OCI-LY3 (cell line): ENCODE measurements at regions not wholly inside any gene's neighbourhood (a gene's known extent, or its start where the extent isn't known, plus 50 kb on each side); places are given as distances from the start of the nearest gene placed in this dataset.

Source experiments
- H2AFZ ChIP-seq: fragments of 200-600, 300-600 bp; shearing (Covaris generic); 2 replicates; pipeline ENCODE4 v1.6.0; 2014; ENCODE audit warnings: antibody characterized with exemption, low read depth, low read length
- H3K27ac ChIP-seq: fragments of 200-600, 300-600 bp; sonication (generic); 2 replicates; pipeline ENCODE4 v1.5.1; 2014; ENCODE audit warnings: mild to moderate bottlenecking, low read length, moderate library complexity, mixed read lengths
- H3K27me3 ChIP-seq: fragments of 200-600, 300-600 bp; sonication (generic); 2 replicates; pipeline ENCODE4 v1.6.1; 2014; ENCODE audit warnings: low read depth, low read length, mixed read lengths
- H3K36me3 ChIP-seq: fragments of 200-600, 300-600 bp; sonication (generic); replicated peaks from 2 replicates; pipeline ENCODE3; 2014; ENCODE audit warnings: low read depth, low read length, mixed read lengths
- H3K4me1 ChIP-seq: fragments of 300-600, 200-600 bp; sonication (generic); 2 replicates; pipeline ENCODE4 v1.6.1; 2014; ENCODE audit warnings: low read length, mixed read lengths
- H3K4me2 ChIP-seq: fragments of 200-600, 300-600 bp; sonication (generic); 2 replicates; pipeline ENCODE4 v1.6.1; 2014; ENCODE audit warnings: low read length, mixed read lengths
- H3K4me3 ChIP-seq: fragments of 300-600, 200-600 bp; sonication (generic); 2 replicates; pipeline ENCODE4 v1.5.1; 2014; ENCODE audit warnings: antibody characterized with exemption, mild to moderate bottlenecking, low read length, moderate library complexity
- H3K79me2 ChIP-seq: fragments of 300-600, 200-600 bp; shearing (Covaris generic); 2 replicates; pipeline ENCODE4 v1.6.1; 2014; ENCODE audit warnings: mild to moderate bottlenecking, low read length, mixed read lengths
- H3K9ac ChIP-seq: fragments of 300-600, 200-600 bp; shearing (Covaris generic); 2 replicates; pipeline ENCODE4 v1.6.0; 2014; ENCODE audit warnings: mild to moderate bottlenecking, low read length, moderate library complexity
- H3K9me3 ChIP-seq: fragments of 200-600, 300-600 bp; shearing (Covaris generic); 2 replicates; pipeline ENCODE4 v1.6.1; 2014; ENCODE audit warnings: low read length, mixed read lengths; ENCODE audit not compliant: insufficient read depth
- H4K20me1 ChIP-seq: fragments of 200-600, 300-600 bp; sonication (generic); 2 replicates; pipeline ENCODE4 v1.6.1; 2016; ENCODE audit warnings: low read length, mixed read lengths; ENCODE audit not compliant: insufficient read depth
- CTCF ChIP-seq: fragments of 200-600, 300-600 bp; sonication (generic); IDR thresholded peaks from 2 replicates; pipeline ENCODE4 v1.5.1; 2014; ENCODE audit warnings: antibody characterized with exemption, low read length, low read depth
- EZH2phosphoT487 ChIP-seq: fragments of 200-600 bp; shearing (Covaris generic); IDR thresholded peaks from 2 replicates; pipeline ENCODE4 v1.6.1; 2018; ENCODE audit warnings: antibody characterized with exemption, mixed run types, low read depth

GRCh38 chr2:120491111-120491625, 145.2 kb downstream of the INHBB start:
- no peaks in the 10 kb centered on the region for H4K20me1 ChIP-seq
- no peak overlapping the region for H3K9ac ChIP-seq
- no peaks in the 10 kb centered on the region for H3K9me3 ChIP-seq
- no peaks in the 10 kb centered on the region for H3K4me1 ChIP-seq
- H3K4me3 ChIP-seq = no peak overlapping the region
- no peak overlapping the region for H3K4me2 ChIP-seq
- no peak overlapping the region for H3K27ac ChIP-seq
- no peaks in the 10 kb centered on the region for H3K79me2 ChIP-seq
- no peak overlapping the region for H2AFZ ChIP-seq
- TF ChIP-seq CTCF = no peak
- no peak for TF ChIP-seq EZH2phosphoT487
- no peaks in the 10 kb centered on the region for H3K36me3 ChIP-seq
- peaks cover 13% of the 10 kb centered on the region; the same call in 1 of the 2 replicates for H3K27me3 ChIP-seq

GRCh38 chr2:120493231-120493630, 147.3 kb downstream of the INHBB start:
- Histone ChIP-seq H3K79me2 (no peaks in the 10 kb centered on the region), H3K4me1 (no peaks in the 10 kb centered on the region), H3K36me3 (no peaks in the 10 kb centered on the region), H3K4me2 (no peak overlapping the region), H3K27ac (no peak overlapping the region), H3K4me3 (no peak overlapping the region), H2AFZ (no peak overlapping the region), H3K9me3 (no peaks in the 10 kb centered on the region), H4K20me1 (no peaks in the 10 kb centered on the region), H3K9ac (no peak overlapping the region), H3K27me3 (peaks cover 16% of the 10 kb centered on the region; the same call in 1 of the 2 replicates)
- TF ChIP-seq CTCF (no peak), EZH2phosphoT487 (no peak)

- Histone ChIP-seq H3K9ac (no peak overlapping the region), H3K36me3 (no peaks in the 10 kb centered on the region), H3K4me2 (no peak overlapping the region)
These were observed 148.5 kb downstream of the INHBB start for GRCh38 chr2:120494446-120494845.

GRCh38 chr2:120495586-120495985, 149.7 kb downstream of the INHBB start:
- no peak overlapping the region for H3K4me2 ChIP-seq
- no peaks in the 10 kb centered on the region for H3K9me3 ChIP-seq
- H3K9ac ChIP-seq = no peak overlapping the region
- H3K4me3 ChIP-seq = no peak overlapping the region
- H3K27me3 ChIP-seq = peaks cover 9% of the 10 kb centered on the region; the same call in 1 of the 2 replicates
- H4K20me1 ChIP-seq = no peaks in the 10 kb centered on the region
- TF ChIP-seq EZH2phosphoT487 (no peak), CTCF (no peak)
- H3K4me1 ChIP-seq = no peaks in the 10 kb centered on the region
- H3K27ac ChIP-seq = no peak overlapping the region
- no peaks in the 10 kb centered on the region for H3K79me2 ChIP-seq
- H3K36me3 ChIP-seq = no peaks in the 10 kb centered on the region
- no peak overlapping the region for H2AFZ ChIP-seq

More at GRCh38 chr2:120494446-120494845, 148.5 kb downstream of the INHBB start:
- Histone ChIP-seq H3K79me2 (no peaks in the 10 kb centered on the region), H4K20me1 (no peaks in the 10 kb centered on the region), H3K27ac (no peak overlapping the region), H3K27me3 (peaks cover 16% of the 10 kb centered on the region; the same call in 1 of the 2 replicates), H3K9me3 (no peaks in the 10 kb centered on the region), H3K4me3 (no peak overlapping the region), H3K4me1 (no peaks in the 10 kb centered on the region), H2AFZ (no peak overlapping the region)
- no peak for TF ChIP-seq CTCF
